ENCODE measurements at regions not wholly inside any gene's neighbourhood (a gene's known extent, or its start where the extent isn't known, plus 50 kb on each side); places are given as distances from the start of the nearest gene placed in this dataset.

GRCh38 chr9:73872701-73873100 is 624.4 kb upstream of the RORB start (continued):
- TF ChIP-seq RFX5 (IDR thresholded peaks at IDR 0.05; ENCODE audit: low read length) (no peak), NRF1 (IDR thresholded peaks at IDR 0.05; ENCODE audit: low read depth, low read length) (no peak), SIN3A (IDR thresholded peaks at IDR 0.05; ENCODE audit: borderline replicate concordance, low read depth, low read length) (no peak), TEAD4 (IDR thresholded peaks at IDR 0.05; ENCODE audit: borderline replicate concordance, insufficient read depth) (no peak), EP300 (IDR thresholded peaks at IDR 0.05; ENCODE audit: borderline replicate concordance in 1 of 2, low read depth in 1 of 2, low read length in 1 of 2) (no peak), TAF1 (IDR thresholded peaks at IDR 0.05; ENCODE audit: borderline replicate concordance, low read depth, low read length) (no peak)

DNA sequence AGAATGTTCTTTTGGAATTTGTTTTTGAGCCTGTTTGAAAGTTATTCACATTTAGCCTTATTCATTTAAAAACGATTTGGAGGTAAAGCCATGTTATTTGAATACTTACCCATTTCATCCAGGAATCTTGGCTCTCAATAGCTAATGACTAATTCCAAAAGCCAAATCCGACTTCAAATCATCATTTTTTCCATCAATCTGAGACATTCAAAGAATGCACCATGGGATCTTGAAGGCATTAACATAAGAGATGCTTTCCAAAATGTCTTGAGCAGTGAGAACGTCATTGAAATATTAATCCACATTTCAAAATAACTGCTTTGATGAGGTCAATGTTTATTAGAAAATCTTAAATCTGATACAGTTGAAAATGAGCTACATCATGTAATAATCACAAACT is 617.0 kb upstream of the RORB start:
- 14% methylated on average over 3 of the region's 3 CpGs for WGBS (ENCODE audit: low lambda C conversion rate)
- CTCF ChIA-PET = interaction anchor here (1.5 kb wide), 1 partner anchor 34 kb away, joined by 3 read pairs; no protein-coding TSS in a partner anchor
- H4K20me1 ChIP-seq (ENCODE audit: insufficient read depth) = no peaks in the 10 kb centered on the region
- H3K4me2 ChIP-seq = no peak overlapping the region
- H3K79me2 ChIP-seq (ENCODE audit: insufficient read depth) = no peaks in the 10 kb centered on the region
- no peaks in the 10 kb centered on the region for H3K4me1 ChIP-seq (ENCODE audit: control insufficient read depth in 1 of 2, insufficient read depth in 2 of 2, low read depth in 1 of 2, low read length in 1 of 2)
- no peaks in the 10 kb centered on the region; the same call in 1 of the 2 replicates for H3K9me2 ChIP-seq
- no peaks in the 10 kb centered on the region for H3K9me3 ChIP-seq
- H3K4me3 ChIP-seq (ENCODE audit: low read depth in 2 of 2, low read length in 1 of 2) = no peak overlapping the region
- H3K36me3 ChIP-seq (replicated peaks in 1 of 2; ENCODE audit: control insufficient read depth in 1 of 2, insufficient read depth in 2 of 2, low read length in 1 of 2) = no peaks in the 10 kb centered on the region
- H3K27me3 ChIP-seq (ENCODE audit: insufficient read depth) = no peaks in the 10 kb centered on the region
- no peak for DNase-seq
- POLR2A ChIA-PET = no interaction called here
- no peak overlapping the region for H2AFZ ChIP-seq (ENCODE audit: low read depth)
- no peak overlapping the region for H3K9ac ChIP-seq
- TF ChIP-seq TCF12 (IDR thresholded peaks at IDR 0.05) (no peak), TAF1 (IDR thresholded peaks at IDR 0.05; ENCODE audit: borderline replicate concordance, low read depth, low read length) (no peak), MEF2A (IDR thresholded peaks at IDR 0.05; ENCODE audit: borderline replicate concordance, low read depth) (no peak), PBX3 (IDR thresholded peaks at IDR 0.05) (no peak), TEAD4 (IDR thresholded peaks at IDR 0.05; ENCODE audit: borderline replicate concordance, insufficient read depth) (no peak), ZBTB33 (IDR thresholded peaks at IDR 0.05; ENCODE audit: borderline replicate concordance, low read depth) (no peak), NRF1 (IDR thresholded peaks at IDR 0.05; ENCODE audit: low read depth, low read length) (no peak), RXRA (IDR thresholded peaks at IDR 0.05; ENCODE audit: borderline replicate concordance, low read depth) (no peak), RFX5 (IDR thresholded peaks at IDR 0.05; ENCODE audit: low read length) (no peak), GABPA (IDR thresholded peaks at IDR 0.05; ENCODE audit: low read depth) (no peak), YY1 (IDR thresholded peaks at IDR 0.05; ENCODE audit: low read depth) (no peak), RCOR1 (IDR thresholded peaks at IDR 0.05; ENCODE audit: low read length) (no peak), ELF1 (IDR thresholded peaks at IDR 0.05) (no peak), FOXM1 (IDR thresholded peaks at IDR 0.05; ENCODE audit: low read depth) (no peak), RAD21 (IDR thresholded peaks at IDR 0.05; ENCODE audit: low read length) (no peak)
- TF ChIP-seq, protein P1, sequence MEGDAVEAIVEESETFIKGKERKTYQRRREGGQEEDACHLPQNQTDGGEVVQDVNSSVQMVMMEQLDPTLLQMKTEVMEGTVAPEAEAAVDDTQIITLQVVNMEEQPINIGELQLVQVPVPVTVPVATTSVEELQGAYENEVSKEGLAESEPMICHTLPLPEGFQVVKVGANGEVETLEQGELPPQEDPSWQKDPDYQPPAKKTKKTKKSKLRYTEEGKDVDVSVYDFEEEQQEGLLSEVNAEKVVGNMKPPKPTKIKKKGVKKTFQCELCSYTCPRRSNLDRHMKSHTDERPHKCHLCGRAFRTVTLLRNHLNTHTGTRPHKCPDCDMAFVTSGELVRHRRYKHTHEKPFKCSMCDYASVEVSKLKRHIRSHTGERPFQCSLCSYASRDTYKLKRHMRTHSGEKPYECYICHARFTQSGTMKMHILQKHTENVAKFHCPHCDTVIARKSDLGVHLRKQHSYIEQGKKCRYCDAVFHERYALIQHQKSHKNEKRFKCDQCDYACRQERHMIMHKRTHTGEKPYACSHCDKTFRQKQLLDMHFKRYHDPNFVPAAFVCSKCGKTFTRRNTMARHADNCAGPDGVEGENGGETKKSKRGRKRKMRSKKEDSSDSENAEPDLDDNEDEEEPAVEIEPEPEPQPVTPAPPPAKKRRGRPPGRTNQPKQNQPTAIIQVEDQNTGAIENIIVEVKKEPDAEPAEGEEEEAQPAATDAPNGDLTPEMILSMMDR (IDR thresholded peaks at IDR 0.05) = no peak
- TF ChIP-seq, protein P2, sequence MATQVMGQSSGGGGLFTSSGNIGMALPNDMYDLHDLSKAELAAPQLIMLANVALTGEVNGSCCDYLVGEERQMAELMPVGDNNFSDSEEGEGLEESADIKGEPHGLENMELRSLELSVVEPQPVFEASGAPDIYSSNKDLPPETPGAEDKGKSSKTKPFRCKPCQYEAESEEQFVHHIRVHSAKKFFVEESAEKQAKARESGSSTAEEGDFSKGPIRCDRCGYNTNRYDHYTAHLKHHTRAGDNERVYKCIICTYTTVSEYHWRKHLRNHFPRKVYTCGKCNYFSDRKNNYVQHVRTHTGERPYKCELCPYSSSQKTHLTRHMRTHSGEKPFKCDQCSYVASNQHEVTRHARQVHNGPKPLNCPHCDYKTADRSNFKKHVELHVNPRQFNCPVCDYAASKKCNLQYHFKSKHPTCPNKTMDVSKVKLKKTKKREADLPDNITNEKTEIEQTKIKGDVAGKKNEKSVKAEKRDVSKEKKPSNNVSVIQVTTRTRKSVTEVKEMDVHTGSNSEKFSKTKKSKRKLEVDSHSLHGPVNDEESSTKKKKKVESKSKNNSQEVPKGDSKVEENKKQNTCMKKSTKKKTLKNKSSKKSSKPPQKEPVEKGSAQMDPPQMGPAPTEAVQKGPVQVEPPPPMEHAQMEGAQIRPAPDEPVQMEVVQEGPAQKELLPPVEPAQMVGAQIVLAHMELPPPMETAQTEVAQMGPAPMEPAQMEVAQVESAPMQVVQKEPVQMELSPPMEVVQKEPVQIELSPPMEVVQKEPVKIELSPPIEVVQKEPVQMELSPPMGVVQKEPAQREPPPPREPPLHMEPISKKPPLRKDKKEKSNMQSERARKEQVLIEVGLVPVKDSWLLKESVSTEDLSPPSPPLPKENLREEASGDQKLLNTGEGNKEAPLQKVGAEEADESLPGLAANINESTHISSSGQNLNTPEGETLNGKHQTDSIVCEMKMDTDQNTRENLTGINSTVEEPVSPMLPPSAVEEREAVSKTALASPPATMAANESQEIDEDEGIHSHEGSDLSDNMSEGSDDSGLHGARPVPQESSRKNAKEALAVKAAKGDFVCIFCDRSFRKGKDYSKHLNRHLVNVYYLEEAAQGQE (IDR thresholded peaks at IDR 0.05; ENCODE audit: low read depth, low read length) = no peak
- no peaks in the 10 kb centered on the region for H3F3A ChIP-seq (replicated peaks; ENCODE audit: insufficient read depth)
- no peak overlapping the region for H3K27ac ChIP-seq (ENCODE audit: low read depth in 2 of 2, low read length in 1 of 2)

All from SK-N-SH (cell line).